ENCODE measurements at regions not wholly inside any gene's neighbourhood (a gene's known extent, or its start where the extent isn't known, plus 50 kb on each side); places are given as distances from the start of the nearest gene placed in this dataset.
"Not testable (repeated sequence)": the region's sequence is repeated elsewhere in the genome, so short reads cannot be mapped to it uniquely, and the experiment has no call there.

GRCh38 chr3:152905631-152906030 lies 70.7 kb downstream of the P2RY1 start:
- intact Hi-C loops (cut with DNase I; ENCODE audit: low total_unique reads): no loop called here

DNA sequence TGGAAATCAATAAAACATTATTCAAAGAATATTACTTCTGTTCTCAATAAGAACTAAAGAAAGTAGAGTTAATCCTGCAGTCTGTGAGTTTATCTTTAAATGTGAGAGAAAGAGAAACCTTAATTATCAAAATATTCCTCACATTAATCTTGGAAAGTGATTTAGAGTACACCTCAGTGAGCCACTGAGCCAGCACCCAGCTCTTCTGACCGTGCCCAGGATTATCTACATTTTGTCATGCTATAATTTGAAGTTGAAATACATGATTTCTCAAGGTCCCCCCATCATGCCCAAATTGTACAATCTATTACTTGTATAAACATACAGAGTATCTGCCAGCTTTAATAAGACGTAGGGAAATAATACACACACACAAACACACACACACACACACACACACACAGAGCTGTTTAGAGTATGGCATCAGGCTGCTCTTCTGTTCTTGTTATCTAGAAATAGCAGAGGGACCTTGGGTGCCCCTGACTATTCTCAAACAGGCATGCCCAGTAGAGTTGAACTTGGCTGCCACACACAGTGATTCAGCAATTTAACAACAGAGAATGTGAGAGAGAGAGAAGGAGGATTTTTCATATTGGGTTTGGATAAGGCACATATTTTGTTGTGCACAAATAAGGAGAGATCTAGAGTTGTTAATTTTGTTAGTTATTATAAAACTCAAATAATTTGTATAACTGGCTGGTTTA lies 74.4 kb downstream of the P2RY1 start:
- Histone ChIP-seq H3K4me3 (no peak overlapping the region), H3K36me3 (no peaks in the 10 kb centered on the region), H3K9me3 (no peaks in the 10 kb centered on the region), H3K27ac (no peak overlapping the region), H3K4me1 (no peaks in the 10 kb centered on the region), H3K27me3 (no peaks in the 10 kb centered on the region)
- DNase-seq (ENCODE audit: low spot score in 2 of 2): no peak
- intact Hi-C loops (cut with DNase I; ENCODE audit: low total_unique reads): no loop called here
- TF ChIP-seq POLR2A (IDR thresholded peaks at IDR 0.05) (no peak), POLR2AphosphoS5 (IDR thresholded peaks at IDR 0.05) (no peak)
- TF ChIP-seq, protein P1, sequence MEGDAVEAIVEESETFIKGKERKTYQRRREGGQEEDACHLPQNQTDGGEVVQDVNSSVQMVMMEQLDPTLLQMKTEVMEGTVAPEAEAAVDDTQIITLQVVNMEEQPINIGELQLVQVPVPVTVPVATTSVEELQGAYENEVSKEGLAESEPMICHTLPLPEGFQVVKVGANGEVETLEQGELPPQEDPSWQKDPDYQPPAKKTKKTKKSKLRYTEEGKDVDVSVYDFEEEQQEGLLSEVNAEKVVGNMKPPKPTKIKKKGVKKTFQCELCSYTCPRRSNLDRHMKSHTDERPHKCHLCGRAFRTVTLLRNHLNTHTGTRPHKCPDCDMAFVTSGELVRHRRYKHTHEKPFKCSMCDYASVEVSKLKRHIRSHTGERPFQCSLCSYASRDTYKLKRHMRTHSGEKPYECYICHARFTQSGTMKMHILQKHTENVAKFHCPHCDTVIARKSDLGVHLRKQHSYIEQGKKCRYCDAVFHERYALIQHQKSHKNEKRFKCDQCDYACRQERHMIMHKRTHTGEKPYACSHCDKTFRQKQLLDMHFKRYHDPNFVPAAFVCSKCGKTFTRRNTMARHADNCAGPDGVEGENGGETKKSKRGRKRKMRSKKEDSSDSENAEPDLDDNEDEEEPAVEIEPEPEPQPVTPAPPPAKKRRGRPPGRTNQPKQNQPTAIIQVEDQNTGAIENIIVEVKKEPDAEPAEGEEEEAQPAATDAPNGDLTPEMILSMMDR (IDR thresholded peaks at IDR 0.05): no peak

More at GRCh38 chr3:152905631-152906030, 70.7 kb downstream of the P2RY1 start:
- no peaks in the 10 kb centered on the region for H3K4me1 ChIP-seq
- no peak overlapping the region for H3K4me3 ChIP-seq
- TF ChIP-seq POLR2A (IDR thresholded peaks at IDR 0.05) (no peak), POLR2AphosphoS5 (IDR thresholded peaks at IDR 0.05) (no peak)
- TF ChIP-seq, protein P1 (IDR thresholded peaks at IDR 0.05): no peak
- DNase-seq (ENCODE audit: low spot score in 2 of 2): no peak
- no peaks in the 10 kb centered on the region for H3K36me3 ChIP-seq
- no peak overlapping the region for H3K27ac ChIP-seq
- H3K27me3 ChIP-seq: no peaks in the 10 kb centered on the region
- H3K9me3 ChIP-seq: no peaks in the 10 kb centered on the region

DNA sequence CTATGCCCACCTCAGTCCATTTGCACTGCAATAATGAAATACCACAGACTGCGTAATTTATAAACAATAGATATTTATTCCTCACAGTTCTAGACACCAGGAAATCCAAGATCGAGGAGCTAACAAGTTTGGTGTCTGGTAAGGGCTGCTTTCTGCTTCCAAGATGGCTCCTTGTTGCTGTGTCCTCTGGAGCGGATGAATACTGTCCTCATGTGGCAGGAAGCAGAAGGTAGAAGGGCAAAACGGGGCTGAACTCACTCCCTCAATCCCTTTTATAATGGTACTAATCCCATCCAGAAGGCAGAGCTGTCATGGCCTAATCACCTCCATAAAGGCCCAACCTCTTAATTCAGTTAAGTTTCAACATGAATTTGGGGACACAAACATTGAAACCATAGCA lies 75.3 kb downstream of the P2RY1 start:
- H3K4me3 ChIP-seq: no peak overlapping the region
- no peaks in the 10 kb centered on the region for H3K36me3 ChIP-seq
- H3K27me3 ChIP-seq: no peaks in the 10 kb centered on the region
- H3K9me3 ChIP-seq: no peaks in the 10 kb centered on the region
- H3K27ac ChIP-seq: no peak overlapping the region
- no peaks in the 10 kb centered on the region for H3K4me1 ChIP-seq
- DNase-seq (ENCODE audit: low spot score in 2 of 2): no peak
- intact Hi-C loops (cut with DNase I; ENCODE audit: low total_unique reads): no loop called here
- TF ChIP-seq POLR2A (IDR thresholded peaks at IDR 0.05) (no peak), POLR2AphosphoS5 (IDR thresholded peaks at IDR 0.05) (no peak)
- TF ChIP-seq, protein P1 (IDR thresholded peaks at IDR 0.05): no peak

DNA sequence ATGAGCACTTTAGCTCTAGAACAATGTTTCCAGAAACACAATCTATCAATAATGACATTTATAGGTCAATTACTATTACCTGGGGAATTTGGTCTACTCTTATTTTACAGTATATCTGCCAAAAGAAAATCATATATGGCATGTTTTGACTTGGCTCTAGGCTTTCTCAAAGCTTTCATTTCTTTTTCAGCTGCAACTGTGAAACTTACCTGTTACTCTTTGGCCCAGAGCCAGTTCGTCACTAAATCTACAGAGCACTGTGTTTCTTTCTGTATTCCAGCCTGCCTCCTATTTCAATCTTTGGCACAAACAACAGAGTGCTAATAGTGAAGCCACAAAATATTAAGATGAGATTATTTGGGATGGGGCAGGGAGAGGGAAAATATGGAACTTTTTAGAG lies 76.0 kb downstream of the P2RY1 start:
- no peak overlapping the region for H3K4me3 ChIP-seq
- TF ChIP-seq POLR2AphosphoS5 (IDR thresholded peaks at IDR 0.05) (no peak), POLR2A (IDR thresholded peaks at IDR 0.05) (no peak)
- TF ChIP-seq, protein P1 (IDR thresholded peaks at IDR 0.05): no peak
- no peak for DNase-seq (ENCODE audit: low spot score in 2 of 2)
- no peak overlapping the region for H3K27ac ChIP-seq
- no peaks in the 10 kb centered on the region for H3K4me1 ChIP-seq
- intact Hi-C loops (cut with DNase I; ENCODE audit: low total_unique reads): no loop called here
- H3K27me3 ChIP-seq: no peaks in the 10 kb centered on the region
- no peaks in the 10 kb centered on the region for H3K36me3 ChIP-seq
- H3K9me3 ChIP-seq: no peaks in the 10 kb centered on the region

- H3K27ac ChIP-seq; H3K4me3 ChIP-seq; H3K27me3 ChIP-seq; intact Hi-C loops (cut with DNase I; ENCODE audit: low total_unique reads); DNase-seq (ENCODE audit: low spot score in 2 of 2); H3K4me1 ChIP-seq; H3K36me3 ChIP-seq; H3K9me3 ChIP-seq: not testable (repeated sequence)
Measured at GRCh38 chr3:152914743-152915142, 79.8 kb downstream of the P2RY1 start.
